Ovary (tissue), 7 donors: ENCODE measurements at regions not wholly inside any gene's neighbourhood (a gene's known extent, or its start where the extent isn't known, plus 50 kb on each side); places are given as distances from the start of the nearest gene placed in this dataset.

Experiments used
- DNase-seq, 5 donors: peaks; one replicate each; pipeline ENCODE4 v3.0.0-alpha.2; 2019 to 2020
- H3K27ac ChIP-seq, 2 donors: fragments of 200-600 bp; one replicate each; pipeline versions ENCODE4 v1.5.1 to v1.8.0; 2019 to 2022
- H3K27me3 ChIP-seq: fragments of 200-600 bp; one replicate; pipeline ENCODE4 v1.8.0; 2022
- H3K36me3 ChIP-seq: fragments of 200-600 bp; sonication (generic); one replicate; pipeline ENCODE4 v1.5.1; 2019
- H3K4me1 ChIP-seq: one replicate; pipeline ENCODE4 v1.8.1; 2013; ENCODE audit warnings: mild to moderate bottlenecking, moderate library complexity; ENCODE audit not compliant: insufficient read depth
- H3K4me3 ChIP-seq: fragments of 200-600 bp; sonication (generic); one replicate; pipeline ENCODE4 v1.5.1; 2017
- H3K9me3 ChIP-seq, 2 donors: fragments of 200-600 bp in 1 of 2; sonication (generic) in 1 of 2; one replicate each; pipeline versions ENCODE4 v1.5.1 to v1.8.1; 2013 to 2019; ENCODE audit warnings: mild to moderate bottlenecking in 1 of 2, moderate library complexity in 1 of 2
- CTCF ChIP-seq, 3 donors: fragments of 450-650 bp in 2 of 3; fragments of 200-600 bp in 1 of 3; IDR thresholded peaks; one replicate each; pipeline versions ENCODE4 v1.5.1 to v1.8.0; 2016 to 2022; ENCODE audit warnings: antibody characterized with exemption in 3 of 3, mild to moderate bottlenecking in 1 of 3
- EP300 ChIP-seq: sonication (generic); formaldehyde crosslinking; IDR thresholded peaks from one replicate; pipeline ENCODE4 v1.6.1; 2017; ENCODE audit warnings: antibody characterized with exemption
- POLR2A ChIP-seq: fragments of 450-650 bp; IDR thresholded peaks from one replicate; pipeline ENCODE4 v1.6.1; 2017; ENCODE audit warnings: antibody characterized with exemption, mild to moderate bottlenecking, moderate library complexity
- whole genome bisulfite sequencing, 3 donors: extraction: QIAGEN DNeasy Blood & Tissue Kit in 1 of 3; methylation state at CpG; one replicate each; pipeline versions ENCODE4 v1.1.5 to v1.1.7; 2013 to 2017; 5-methylcytosine and 5-hydroxymethylcytosine counted together
- intact Hi-C, 4 donors: fragments of 100-400 bp; cut with DNase I; formaldehyde crosslinking; loops; one replicate each; pipeline versions ENCODE4 v1.11.0 to v1.15.1; 2022 to 2023
- donor health status: DM: no; HTN: no; CAD: no; lungs with moderate emphysema.
- donor health status: DM: no; HTN: no; CAD: no.
- donor health status: Bipolar disorder and iron deficiency.
- donor health status: DM: no; HTN: no; CAD: no.
- donor health status: DM: yes; HTN: yes; CAD: no.

- no peaks in the 10 kb centered on the region for H3K4me1 ChIP-seq
- H3K27ac ChIP-seq: no peak overlapping the region
- no peak for TF ChIP-seq POLR2A
- no peak for TF ChIP-seq CTCF (IDR thresholded peaks at IDR 0.05)
- no peak for TF ChIP-seq EP300
- no peaks in the 10 kb centered on the region for H3K27me3 ChIP-seq
- H3K4me3 ChIP-seq: no peak overlapping the region
- intact Hi-C loops: no loop called here
- DNase-seq: no peak
- WGBS, 3 donors: 36 to 47% (median 47%) methylated on average over 3 of the region's 3 CpGs
- no peaks in the 10 kb centered on the region for H3K36me3 ChIP-seq
- no peaks in the 10 kb centered on the region for H3K9me3 ChIP-seq
Observed at GRCh38 chr3:89042236-89042835, 65.1 kb upstream of the EPHA3 start.

DNA sequence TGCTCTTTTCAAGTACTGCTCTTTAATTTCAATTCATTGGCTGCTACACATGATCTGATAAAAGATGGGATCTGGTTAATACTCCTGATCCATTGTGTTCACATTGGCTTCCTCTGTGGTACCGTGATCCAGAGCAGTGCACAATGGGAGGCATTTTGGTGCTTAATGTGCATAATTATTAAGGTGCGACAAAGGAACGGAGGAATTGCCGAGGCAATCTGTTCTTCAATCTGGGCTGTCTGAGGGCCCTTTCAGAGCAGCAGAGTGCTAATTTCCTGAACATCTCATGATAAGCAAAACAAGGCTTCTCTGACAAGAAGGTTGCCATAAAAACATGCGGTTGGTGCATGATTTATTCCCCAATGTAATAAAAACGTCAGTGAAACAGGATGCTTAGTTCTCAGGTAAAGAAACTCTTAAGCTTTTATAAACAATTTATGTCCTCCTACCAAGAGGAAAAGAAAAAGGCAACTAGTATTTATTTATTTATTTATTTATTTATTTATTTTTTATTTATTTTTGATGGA, 64.0 kb upstream of the EPHA3 start:
- 66 to 71% (median 69%) methylated on average over 6 of the region's 6 CpGs for WGBS, 3 donors
- H3K4me1 ChIP-seq: no peaks in the 10 kb centered on the region
- H3K4me3 ChIP-seq: no peak overlapping the region
- intact Hi-C loops: no loop called here
- H3K27me3 ChIP-seq: no peaks in the 10 kb centered on the region
- TF ChIP-seq POLR2A (no peak), CTCF (IDR thresholded peaks at IDR 0.05) (no peak), EP300 (no peak)
- no peak for DNase-seq
- no peaks in the 10 kb centered on the region for H3K9me3 ChIP-seq
- no peaks in the 10 kb centered on the region for H3K36me3 ChIP-seq
- no peak overlapping the region for H3K27ac ChIP-seq

GRCh38 chr3:89046661-89047060, 60.8 kb upstream of the EPHA3 start:
- WGBS, 3 donors: 77 to 90% (median 90%) methylated on average over 1 of the region's 1 CpG
- no peak for TF ChIP-seq EP300
- TF ChIP-seq POLR2A: no peak
- TF ChIP-seq CTCF (IDR thresholded peaks at IDR 0.05): no peak
- Histone ChIP-seq H3K27me3 (no peaks in the 10 kb centered on the region), H3K36me3 (no peaks in the 10 kb centered on the region), H3K4me1 (no peaks in the 10 kb centered on the region), H3K4me3 (no peak overlapping the region), H3K9me3 (no peaks in the 10 kb centered on the region), H3K27ac (no peak overlapping the region)
- DNase-seq: no peak
- intact Hi-C loops: no loop called here

DNA sequence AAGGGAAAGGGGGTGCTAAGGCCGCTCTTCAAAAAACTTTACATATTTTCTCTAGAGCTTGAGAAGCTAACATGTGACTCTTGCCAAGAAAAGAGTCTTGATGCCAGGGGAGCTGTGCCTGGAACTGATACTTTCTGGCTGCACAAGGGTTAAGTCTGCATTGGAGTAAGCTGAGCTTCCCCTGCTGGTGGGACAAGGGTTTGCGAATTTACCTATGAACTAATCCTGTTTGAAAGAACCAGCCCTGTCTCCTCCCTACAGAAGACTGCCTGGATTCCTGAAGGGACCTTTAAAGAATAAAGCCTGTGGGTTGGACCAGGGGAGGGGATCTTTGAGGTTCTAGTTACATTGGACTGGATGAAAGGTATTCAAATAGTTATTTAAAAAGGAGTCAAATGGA, 58.3 kb upstream of the EPHA3 start:
- H3K4me1 ChIP-seq: no peaks in the 10 kb centered on the region
- no peaks in the 10 kb centered on the region for H3K9me3 ChIP-seq
- no peak overlapping the region for H3K27ac ChIP-seq
- 69 to 79% (median 70%) methylated on average over 2 of the region's 2 CpGs for whole genome bisulfite sequencing, 3 donors
- intact Hi-C loops: no loop called here
- no peak for DNase-seq
- H3K36me3 ChIP-seq: no peaks in the 10 kb centered on the region
- TF ChIP-seq CTCF (IDR thresholded peaks at IDR 0.05): no peak
- no peak for TF ChIP-seq EP300
- no peak for TF ChIP-seq POLR2A
- H3K27me3 ChIP-seq: no peaks in the 10 kb centered on the region
- H3K4me3 ChIP-seq: no peak overlapping the region
